Thyroid gland (tissue), 4 donors: ENCODE measurements at regions not wholly inside any gene's neighbourhood (a gene's known extent, or its start where the extent isn't known, plus 50 kb on each side); places are given as distances from the start of the nearest gene placed in this dataset.
"Not testable (repeated sequence)": the region's sequence is repeated elsewhere in the genome, so short reads cannot be mapped to it uniquely, and the experiment has no call there.

Source experiments
- DNase-seq, 2 donors: peaks; one replicate each; pipeline ENCODE4 v3.0.0-alpha.2; 2019
- H3K27ac ChIP-seq, 3 donors: fragments of 200-600 bp; sonication (generic); 1 replicate in 2 of 3; 2 replicates in 1 of 3; pipeline ENCODE4 v1.5.1; 2016 to 2019; ENCODE audit warnings: mild to moderate bottlenecking in 1 of 3, moderate library complexity in 1 of 3
- H3K27me3 ChIP-seq: fragments of 200-600 bp; sonication (generic); one replicate; pipeline ENCODE4 v1.5.1; 2019
- H3K36me3 ChIP-seq, 2 donors: fragments of 200-600 bp; sonication (generic); one replicate each; pipeline ENCODE4 v1.5.1; 2016 to 2019
- H3K4me1 ChIP-seq, 2 donors: fragments of 200-600 bp; sonication (generic); one replicate each; pipeline ENCODE4 v1.5.1; 2017 to 2019
- H3K4me3 ChIP-seq, 3 donors: fragments of 200-600 bp; sonication (generic); replicated peaks in 1 of 3; 1 replicate in 2 of 3; 2 replicates in 1 of 3; pipeline ENCODE4 v1.5.1; 2016; ENCODE audit warnings: mild to moderate bottlenecking in 1 of 3
- H3K9me3 ChIP-seq: fragments of 200-600 bp; sonication (generic); one replicate; pipeline ENCODE4 v1.5.1; 2017
- POLR2A ChIP-seq, 2 donors: fragments of 450-650 bp; IDR thresholded peaks; one replicate each; pipeline ENCODE4 v1.6.1; 2017; ENCODE audit warnings: antibody characterized with exemption in 2 of 2, mild to moderate bottlenecking in 2 of 2, moderate library complexity in 1 of 2
- WGBS, 2 donors: methylation state at CpG; one replicate each; pipeline ENCODE4 v1.1.5; 2017; 5-methylcytosine and 5-hydroxymethylcytosine counted together
- intact Hi-C: fragments of 100-400 bp; cut with DNase I; formaldehyde crosslinking; loops from one replicate; pipeline ENCODE4 v1.15.1; 2023
- TF ChIP-seq, protein P1 (sequence below), 6 experiments: fragments of 200-600 bp in 3 of 6; fragments of 450-650 bp in 3 of 6; sonication (generic) in 3 of 6; IDR thresholded peaks; one replicate each; pipeline ENCODE4 v1.5.1; 2016 to 2019; ENCODE audit warnings: antibody characterized with exemption in 6 of 6, mild to moderate bottlenecking in 2 of 6, inconsistent platforms in 1 of 6, moderate library complexity in 1 of 6

DNA sequence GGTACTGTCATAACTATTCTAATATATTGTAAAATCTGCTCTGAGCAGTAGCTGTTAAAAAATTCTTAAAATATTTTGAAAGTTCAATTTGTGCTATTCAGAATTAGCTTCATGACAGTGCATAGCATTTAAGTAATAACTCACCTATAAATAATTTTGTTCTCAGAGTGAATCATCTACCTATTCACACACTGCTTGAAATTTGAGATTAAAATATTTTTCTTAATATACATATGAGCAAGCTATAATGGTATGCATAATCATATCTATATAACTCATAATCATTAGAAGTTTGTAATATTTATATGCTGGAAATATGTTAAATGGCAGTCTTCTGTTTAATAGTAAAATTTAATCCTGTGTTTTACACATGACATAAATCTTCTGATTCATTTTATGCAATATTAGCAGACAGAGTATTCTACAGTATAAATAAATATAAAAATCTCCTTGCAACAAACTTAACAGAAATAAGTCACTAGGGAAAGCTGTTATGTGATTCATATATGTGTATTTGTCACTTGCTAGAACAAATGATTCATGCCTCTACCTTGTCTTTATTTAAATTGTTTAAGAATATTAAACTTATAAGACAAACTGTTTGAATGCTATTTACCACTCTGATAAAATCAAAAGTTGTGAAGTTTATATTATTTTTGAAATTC, 710.8 kb downstream of the PLOD2 start:
- no peak for DNase-seq
- Histone ChIP-seq H3K36me3 (no peaks in the 10 kb centered on the region), H3K27me3 (no peaks in the 10 kb centered on the region), H3K9me3 (no peaks in the 10 kb centered on the region), H3K27ac (no peak overlapping the region), H3K4me3 (no peak overlapping the region), H3K4me1 (no peaks in the 10 kb centered on the region)
- no peak for TF ChIP-seq POLR2A (IDR thresholded peaks at IDR 0.05)
- TF ChIP-seq, protein P1, sequence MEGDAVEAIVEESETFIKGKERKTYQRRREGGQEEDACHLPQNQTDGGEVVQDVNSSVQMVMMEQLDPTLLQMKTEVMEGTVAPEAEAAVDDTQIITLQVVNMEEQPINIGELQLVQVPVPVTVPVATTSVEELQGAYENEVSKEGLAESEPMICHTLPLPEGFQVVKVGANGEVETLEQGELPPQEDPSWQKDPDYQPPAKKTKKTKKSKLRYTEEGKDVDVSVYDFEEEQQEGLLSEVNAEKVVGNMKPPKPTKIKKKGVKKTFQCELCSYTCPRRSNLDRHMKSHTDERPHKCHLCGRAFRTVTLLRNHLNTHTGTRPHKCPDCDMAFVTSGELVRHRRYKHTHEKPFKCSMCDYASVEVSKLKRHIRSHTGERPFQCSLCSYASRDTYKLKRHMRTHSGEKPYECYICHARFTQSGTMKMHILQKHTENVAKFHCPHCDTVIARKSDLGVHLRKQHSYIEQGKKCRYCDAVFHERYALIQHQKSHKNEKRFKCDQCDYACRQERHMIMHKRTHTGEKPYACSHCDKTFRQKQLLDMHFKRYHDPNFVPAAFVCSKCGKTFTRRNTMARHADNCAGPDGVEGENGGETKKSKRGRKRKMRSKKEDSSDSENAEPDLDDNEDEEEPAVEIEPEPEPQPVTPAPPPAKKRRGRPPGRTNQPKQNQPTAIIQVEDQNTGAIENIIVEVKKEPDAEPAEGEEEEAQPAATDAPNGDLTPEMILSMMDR (IDR thresholded peaks at IDR 0.05): no peak
- intact Hi-C loops: no loop called here

DNA sequence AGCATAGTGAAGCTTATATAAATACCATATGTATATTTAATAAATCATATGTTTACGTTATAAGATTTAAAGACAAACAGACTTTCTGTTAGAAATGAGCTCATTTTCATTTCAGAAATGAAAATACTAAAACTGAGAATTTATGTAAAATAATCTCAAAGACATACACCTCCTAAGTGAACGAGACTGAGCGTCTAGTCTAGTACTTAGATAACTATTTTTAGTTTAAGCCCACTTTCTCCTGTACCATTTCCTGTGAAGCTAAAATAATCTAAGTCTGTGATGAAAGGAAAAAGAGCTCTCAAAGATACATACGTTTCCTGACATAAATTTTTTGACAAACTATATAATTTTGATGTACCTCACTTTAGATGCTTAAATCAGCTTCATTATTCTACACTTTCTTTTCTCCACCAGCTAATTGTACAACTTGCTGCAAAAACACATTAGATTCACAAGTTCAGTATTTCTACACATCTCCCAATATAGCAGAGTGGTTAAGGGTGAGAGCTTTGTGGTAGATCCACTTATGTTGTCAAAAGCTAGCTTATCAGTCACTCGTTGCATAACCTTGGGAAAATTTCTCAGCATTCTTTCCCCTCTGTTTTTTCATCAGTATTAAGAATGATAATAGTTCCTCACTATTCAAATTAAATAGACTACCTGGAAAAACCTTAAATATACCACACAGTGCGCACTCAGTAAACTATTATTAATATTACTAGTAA, 703.0 kb downstream of the PLOD2 start:
- Histone ChIP-seq H3K36me3 (no peaks in the 10 kb centered on the region), H3K4me3 (no peak overlapping the region), H3K4me1 (no peaks in the 10 kb centered on the region), H3K9me3 (no peaks in the 10 kb centered on the region), H3K27me3 (no peaks in the 10 kb centered on the region), H3K27ac (no peak overlapping the region)
- no peak for DNase-seq
- WGBS, 2 donors: 71 to 75% methylated on average over 6 of the region's 6 CpGs
- intact Hi-C loops: no loop called here
- TF ChIP-seq POLR2A (IDR thresholded peaks at IDR 0.05): no peak
- TF ChIP-seq, protein P1 (IDR thresholded peaks at IDR 0.05): no peak

DNA sequence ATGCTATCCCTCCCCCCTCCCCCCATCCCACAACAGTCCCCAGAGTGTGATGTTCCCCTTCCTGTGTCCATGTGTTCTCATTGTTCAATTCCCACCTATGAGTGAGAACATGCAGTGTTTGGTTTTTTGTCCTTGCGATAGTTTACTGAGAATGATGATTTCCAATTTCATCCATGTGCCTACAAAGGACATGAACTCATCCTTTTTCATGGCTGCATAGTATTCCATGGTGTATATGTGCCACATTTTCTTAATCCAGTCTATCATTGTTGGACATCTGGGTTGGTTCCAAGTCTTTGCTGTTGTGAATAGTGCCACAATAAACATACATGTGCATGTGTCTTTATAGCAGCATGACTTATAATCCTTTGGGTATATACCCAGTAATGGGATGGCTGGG, 701.3 kb downstream of the PLOD2 start:
- WGBS, 2 donors: 87 to 100% methylated on average over 1 of the region's 1 CpG
- intact Hi-C loops: not testable (repeated sequence)

DNA sequence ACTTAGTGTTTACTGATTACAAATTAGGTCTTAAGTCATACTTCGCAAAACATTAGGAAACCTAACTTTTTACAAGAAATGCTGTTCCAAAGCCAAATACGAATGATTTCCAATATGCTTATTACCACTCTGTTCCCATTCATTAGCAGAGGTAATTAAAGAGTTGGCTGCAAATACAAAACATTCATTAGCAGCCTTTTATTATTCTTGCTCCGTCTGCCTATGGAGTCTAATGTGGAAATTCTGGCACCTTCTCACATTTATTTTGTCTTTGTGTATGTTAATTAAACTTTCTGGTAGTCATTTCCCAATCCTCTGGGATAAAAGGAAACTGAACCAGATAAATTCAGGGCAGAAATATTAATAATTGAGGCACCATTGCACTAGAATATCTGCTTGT, 689.0 kb downstream of the PLOD2 start:
- Histone ChIP-seq H3K36me3 (no peaks in the 10 kb centered on the region), H3K4me3 (no peak overlapping the region), H3K27ac (no peak overlapping the region), H3K4me1 (no peaks in the 10 kb centered on the region), H3K9me3 (no peaks in the 10 kb centered on the region), H3K27me3 (no peaks in the 10 kb centered on the region)
- DNase-seq: no peak
- TF ChIP-seq, protein P1 (IDR thresholded peaks at IDR 0.05): no peak
- TF ChIP-seq POLR2A (IDR thresholded peaks at IDR 0.05): no peak
- intact Hi-C loops: no loop called here
- 78 to 85% methylated on average over 3 of the region's 3 CpGs for WGBS, 2 donors

More for the DNA sequence above, 701.3 kb downstream of the PLOD2 start:
- H3K36me3 ChIP-seq, H3K27ac ChIP-seq, H3K4me1 ChIP-seq, H3K9me3 ChIP-seq, H3K4me3 ChIP-seq, DNase-seq, H3K27me3 ChIP-seq: not testable (repeated sequence)

DNA sequence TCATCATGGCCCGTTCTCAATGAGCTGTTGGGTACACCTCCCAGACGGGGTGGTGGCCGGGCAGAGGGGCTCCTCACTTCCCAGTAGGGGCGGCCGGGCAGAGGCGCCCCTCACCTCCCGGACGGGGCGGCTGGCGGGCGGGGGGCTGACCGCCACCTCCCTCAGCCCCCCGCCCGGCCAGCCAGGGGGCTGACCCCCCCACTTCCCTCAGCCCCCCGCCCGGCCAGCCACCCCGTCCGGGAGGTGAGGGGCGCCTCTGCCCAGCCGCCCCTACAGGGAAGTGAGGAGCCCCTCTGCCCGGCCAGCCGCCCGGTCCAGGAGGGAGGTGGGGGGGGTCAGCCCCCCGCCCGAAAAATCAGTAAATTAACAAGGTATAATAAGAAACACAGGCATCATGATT, 678.2 kb downstream of the PLOD2 start:
- H3K27me3 ChIP-seq, H3K36me3 ChIP-seq, H3K4me1 ChIP-seq, H3K4me3 ChIP-seq, DNase-seq, H3K27ac ChIP-seq, intact Hi-C loops, H3K9me3 ChIP-seq: not testable (repeated sequence)
- 93 to 98% methylated on average over 5 to 7 of the region's 25 CpGs for WGBS, 2 donors

DNA sequence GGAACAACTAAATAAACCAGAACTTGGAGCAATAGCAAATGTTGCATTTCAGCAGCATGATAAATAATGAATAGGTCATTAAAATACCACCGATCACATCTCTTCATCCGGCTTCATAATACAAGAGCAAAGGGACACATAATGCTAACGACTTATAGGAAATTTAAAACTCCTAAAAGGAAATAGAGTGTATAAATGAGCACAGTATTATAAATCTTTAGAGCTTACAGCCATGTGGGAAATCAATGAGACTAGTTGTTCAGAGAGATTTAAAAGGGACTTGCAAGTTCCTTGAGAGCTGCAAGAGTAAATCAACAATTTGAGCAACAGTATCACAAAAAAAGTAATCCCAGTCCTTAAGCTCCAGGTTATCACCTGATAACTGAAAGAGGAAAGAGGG, 677.0 kb downstream of the PLOD2 start:
- no peak for DNase-seq
- TF ChIP-seq, protein P1 (IDR thresholded peaks at IDR 0.05): no peak
- TF ChIP-seq POLR2A (IDR thresholded peaks at IDR 0.05): no peak
- H3K27ac ChIP-seq: no peak overlapping the region
- no peaks in the 10 kb centered on the region for H3K4me1 ChIP-seq
- H3K27me3 ChIP-seq: no peaks in the 10 kb centered on the region
- no peaks in the 10 kb centered on the region for H3K36me3 ChIP-seq
- WGBS, 2 donors: 80% methylated on average over 3 of the region's 3 CpGs
- H3K9me3 ChIP-seq: no peaks in the 10 kb centered on the region
- H3K4me3 ChIP-seq: no peak overlapping the region
- intact Hi-C loops: no loop called here
